Ovary (tissue), 3 donors: ENCODE measurements at regions not wholly inside any gene's neighbourhood (a gene's known extent, or its start where the extent isn't known, plus 50 kb on each side); places are given as distances from the start of the nearest gene placed in this dataset.

Source experiments
- EP300 ChIP-seq: sonication (generic); formaldehyde crosslinking; IDR thresholded peaks from one replicate; pipeline ENCODE4 v1.6.1; 2017; ENCODE audit warnings: antibody characterized with exemption
- POLR2A ChIP-seq: fragments of 450-650 bp; IDR thresholded peaks from one replicate; pipeline ENCODE4 v1.6.1; 2017; ENCODE audit warnings: antibody characterized with exemption, mild to moderate bottlenecking, moderate library complexity
- TF ChIP-seq, protein P1 (sequence below), 3 donors: fragments of 450-650 bp in 2 of 3; fragments of 200-600 bp in 1 of 3; IDR thresholded peaks; one replicate each; pipeline versions ENCODE4 v1.5.1 to v1.8.0; 2016 to 2022; ENCODE audit warnings: antibody characterized with exemption in 3 of 3, mild to moderate bottlenecking in 1 of 3
- donor health status: DM: no; HTN: no; CAD: no.

DNA sequence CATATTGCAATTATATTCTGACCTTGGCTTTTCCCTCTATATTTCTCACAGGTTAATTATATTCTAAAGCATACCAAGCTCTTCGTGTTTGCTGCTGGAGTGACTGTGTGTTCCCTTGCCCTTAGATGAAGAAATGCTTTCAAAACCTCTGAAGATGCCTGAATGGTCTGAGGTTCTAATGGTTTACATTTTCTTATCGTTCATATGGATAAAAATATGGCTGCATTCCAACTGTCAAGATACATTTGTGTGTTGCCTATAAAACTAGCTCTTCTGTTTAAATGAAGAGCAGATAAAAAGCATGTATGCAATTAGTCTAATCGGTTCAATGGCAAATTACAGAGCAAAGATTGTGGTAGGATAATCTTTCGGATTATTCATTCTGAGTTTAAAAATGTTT lies 68.4 kb upstream of the ANKRD10 start:
- TF ChIP-seq POLR2A (no peak), EP300 (no peak)
- TF ChIP-seq, protein P1, sequence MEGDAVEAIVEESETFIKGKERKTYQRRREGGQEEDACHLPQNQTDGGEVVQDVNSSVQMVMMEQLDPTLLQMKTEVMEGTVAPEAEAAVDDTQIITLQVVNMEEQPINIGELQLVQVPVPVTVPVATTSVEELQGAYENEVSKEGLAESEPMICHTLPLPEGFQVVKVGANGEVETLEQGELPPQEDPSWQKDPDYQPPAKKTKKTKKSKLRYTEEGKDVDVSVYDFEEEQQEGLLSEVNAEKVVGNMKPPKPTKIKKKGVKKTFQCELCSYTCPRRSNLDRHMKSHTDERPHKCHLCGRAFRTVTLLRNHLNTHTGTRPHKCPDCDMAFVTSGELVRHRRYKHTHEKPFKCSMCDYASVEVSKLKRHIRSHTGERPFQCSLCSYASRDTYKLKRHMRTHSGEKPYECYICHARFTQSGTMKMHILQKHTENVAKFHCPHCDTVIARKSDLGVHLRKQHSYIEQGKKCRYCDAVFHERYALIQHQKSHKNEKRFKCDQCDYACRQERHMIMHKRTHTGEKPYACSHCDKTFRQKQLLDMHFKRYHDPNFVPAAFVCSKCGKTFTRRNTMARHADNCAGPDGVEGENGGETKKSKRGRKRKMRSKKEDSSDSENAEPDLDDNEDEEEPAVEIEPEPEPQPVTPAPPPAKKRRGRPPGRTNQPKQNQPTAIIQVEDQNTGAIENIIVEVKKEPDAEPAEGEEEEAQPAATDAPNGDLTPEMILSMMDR (IDR thresholded peaks at IDR 0.05): no peak
